ENCODE measurements at regions not wholly inside any gene's neighbourhood (a gene's known extent, or its start where the extent isn't known, plus 50 kb on each side); places are given as distances from the start of the nearest gene placed in this dataset.

GRCh38 chr11:109958131-109958820 lies 134.9 kb upstream of the ZC3H12C start:
- H3K9ac ChIP-seq (ENCODE audit: extremely low read depth, low read length, poor library complexity, severe bottlenecking): no peak overlapping the region
- H3K27ac Mint-ChIP-seq: no peak overlapping the region
- TF ChIP-seq CTCF (conservative IDR thresholded peaks at IDR 0.05): no peak
- H3K9me3 ChIP-seq (ENCODE audit: control insufficient read depth, low read length): no peaks in the 10 kb centered on the region
- no peaks in the 10 kb centered on the region for H3K4me1 ChIP-seq (ENCODE audit: control insufficient read depth, insufficient read depth, low read length)
- 95 to 96% methylated on average over 7 to 9 of the region's 9 CpGs for WGBS, 2 experiments (ENCODE audit: insufficient coverage in 1 of 2, insufficient read length in 1 of 2)
- no peaks in the 10 kb centered on the region for H3K9me3 Mint-ChIP-seq
- H3K27me3 ChIP-seq (ENCODE audit: control insufficient read depth, insufficient read depth, low read length, poor library complexity, severe bottlenecking): no peaks in the 10 kb centered on the region
- H3K27ac ChIP-seq (ENCODE audit: low read depth, low read length): no peak overlapping the region
- no peaks in the 10 kb centered on the region for H3K36me3 ChIP-seq (ENCODE audit: control insufficient read depth, insufficient read depth, low read length)
- H3K36me3 Mint-ChIP-seq (ENCODE audit: low read depth): no peaks in the 10 kb centered on the region
- no peak overlapping the region for H3K4me3 Mint-ChIP-seq
- no peaks in the 10 kb centered on the region for H3K27me3 Mint-ChIP-seq (ENCODE audit: insufficient read depth)
- H3K4me1 Mint-ChIP-seq: no peaks in the 10 kb centered on the region
- DNase-seq: no peak
- H3K4me3 ChIP-seq (ENCODE audit: low read length): no peak overlapping the region

GRCh38 chr11:109958821-109959166 lies 134.4 kb upstream of the ZC3H12C start:
- Histone ChIP-seq H3K4me3 (ENCODE audit: low read length) (no peak overlapping the region), H3K9me3 (ENCODE audit: control insufficient read depth, low read length) (no peaks in the 10 kb centered on the region), H3K4me1 (ENCODE audit: control insufficient read depth, insufficient read depth, low read length) (no peaks in the 10 kb centered on the region), H3K27me3 (ENCODE audit: control insufficient read depth, insufficient read depth, low read length, poor library complexity, severe bottlenecking) (no peaks in the 10 kb centered on the region), H3K27ac (ENCODE audit: low read depth, low read length) (no peak overlapping the region), H3K9ac (ENCODE audit: extremely low read depth, low read length, poor library complexity, severe bottlenecking) (no peak overlapping the region), H3K36me3 (ENCODE audit: control insufficient read depth, insufficient read depth, low read length) (no peaks in the 10 kb centered on the region)
- H3K4me3 Mint-ChIP-seq: no peak overlapping the region
- no peaks in the 10 kb centered on the region for H3K36me3 Mint-ChIP-seq (ENCODE audit: low read depth)
- no peaks in the 10 kb centered on the region for H3K27me3 Mint-ChIP-seq (ENCODE audit: insufficient read depth)
- 52 to 86% methylated on average over 1 to 2 of the region's 2 CpGs for WGBS, 2 experiments (ENCODE audit: insufficient coverage in 1 of 2, insufficient read length in 1 of 2)
- H3K9me3 Mint-ChIP-seq: no peaks in the 10 kb centered on the region
- H3K27ac Mint-ChIP-seq: no peak overlapping the region
- TF ChIP-seq CTCF (conservative IDR thresholded peaks at IDR 0.05): no peak
- DNase-seq: no peak
- no peaks in the 10 kb centered on the region for H3K4me1 Mint-ChIP-seq

GRCh38 chr11:109960831-109961230 lies 132.4 kb upstream of the ZC3H12C start:
- DNase-seq: peak; percentile 45
- no peaks in the 10 kb centered on the region for H3K4me1 ChIP-seq (ENCODE audit: control insufficient read depth, insufficient read depth, low read length)
- Mint-ChIP-seq H3K27ac (no peak overlapping the region), H3K4me3 (no peak overlapping the region), H3K36me3 (ENCODE audit: low read depth) (no peaks in the 10 kb centered on the region), H3K9me3 (no peaks in the 10 kb centered on the region), H3K4me1 (no peaks in the 10 kb centered on the region), H3K27me3 (ENCODE audit: insufficient read depth) (no peaks in the 10 kb centered on the region)
- H3K9me3 ChIP-seq (ENCODE audit: control insufficient read depth, low read length): no peaks in the 10 kb centered on the region
- H3K36me3 ChIP-seq (ENCODE audit: control insufficient read depth, insufficient read depth, low read length): no peaks in the 10 kb centered on the region
- H3K27ac ChIP-seq (ENCODE audit: low read depth, low read length): no peak overlapping the region
- WGBS, 2 experiments (ENCODE audit: insufficient coverage in 1 of 2, insufficient read length in 1 of 2): 75% methylated on average over 2 of the region's 2 CpGs; no CpG with 5 or more reads in 1 of the 2 experiments
- no peak overlapping the region for H3K9ac ChIP-seq (ENCODE audit: extremely low read depth, low read length, poor library complexity, severe bottlenecking)
- H3K4me3 ChIP-seq (ENCODE audit: low read length): no peak overlapping the region
- TF ChIP-seq CTCF (conservative IDR thresholded peaks at IDR 0.05): no peak
- H3K27me3 ChIP-seq (ENCODE audit: control insufficient read depth, insufficient read depth, low read length, poor library complexity, severe bottlenecking): no peaks in the 10 kb centered on the region
